OCI-LY1 (cell line): ENCODE measurements at regions not wholly inside any gene's neighbourhood (a gene's known extent, or its start where the extent isn't known, plus 50 kb on each side); places are given as distances from the start of the nearest gene placed in this dataset.

Experiments used
- H2AFZ ChIP-seq: fragments of 200-600 bp; sonication (generic), shearing (Covaris generic); 2 replicates; pipeline ENCODE4 v1.6.0; 2014; ENCODE audit warnings: antibody characterized with exemption, mild to moderate bottlenecking, low read length
- H3F3A ChIP-seq: fragments of 200-600 bp; sonication (generic), shearing (Covaris generic); 2 replicates; pipeline ENCODE4 v1.6.0; 2014; ENCODE audit warnings: mild to moderate bottlenecking, antibody characterized with exemption, low read length, moderate library complexity; ENCODE audit not compliant: insufficient read depth
- H3K27ac ChIP-seq: fragments of 200-600 bp; sonication (generic); 2 replicates; pipeline ENCODE4 v1.5.1; 2014; ENCODE audit warnings: low read length, mixed run types, mild to moderate bottlenecking, low read depth; ENCODE audit not compliant: poor library complexity, severe bottlenecking
- H3K27me3 ChIP-seq: fragments of 200-600 bp; sonication (generic); 2 replicates; pipeline ENCODE4 v1.6.0; 2014; ENCODE audit warnings: antibody characterized with exemption, mild to moderate bottlenecking, low read length, moderate library complexity; ENCODE audit not compliant: insufficient read depth
- H3K36me3 ChIP-seq: fragments of 200-600 bp; sonication (generic); 2 replicates; pipeline ENCODE4 v1.6.1; 2014; ENCODE audit warnings: mild to moderate bottlenecking, antibody characterized with exemption, low read length, moderate library complexity, mixed read lengths; ENCODE audit not compliant: insufficient read depth
- H3K4me1 ChIP-seq: fragments of 200-600 bp; sonication (generic); 2 replicates; pipeline ENCODE4 v1.5.1; 2014; ENCODE audit warnings: mild to moderate bottlenecking, low read length, moderate library complexity; ENCODE audit not compliant: insufficient read depth, severe bottlenecking
- H3K4me2 ChIP-seq: fragments of 200-600 bp; sonication (generic), shearing (Covaris generic); 2 replicates; pipeline ENCODE4 v1.6.1; 2014; ENCODE audit warnings: low read length
- H3K4me3 ChIP-seq: fragments of 200-600 bp; sonication (generic); 2 replicates; pipeline ENCODE4 v1.5.1; 2014; ENCODE audit warnings: low read length, low read depth, mild to moderate bottlenecking, mixed read lengths; ENCODE audit not compliant: poor library complexity, severe bottlenecking
- H3K79me2 ChIP-seq: fragments of 200-600 bp; shearing (Covaris generic); 2 replicates; pipeline ENCODE4 v1.6.1; 2016; ENCODE audit warnings: mixed run types, low read length, mixed read lengths; ENCODE audit not compliant: insufficient read depth
- H3K9ac ChIP-seq: fragments of 200-600 bp; sonication (generic), shearing (Covaris generic); 2 replicates; pipeline ENCODE4 v1.6.1; 2014; ENCODE audit warnings: mild to moderate bottlenecking, low read length, mixed read lengths
- H3K9me2 ChIP-seq: fragments of 200-600 bp; sonication (generic), shearing (Covaris generic); 2 replicates; pipeline ENCODE4 v1.6.1; 2014; ENCODE audit warnings: low read depth, mild to moderate bottlenecking, low read length, mixed read lengths
- H3K9me3 ChIP-seq: fragments of 200-600 bp; shearing (Covaris generic); 2 replicates; pipeline ENCODE4 v1.6.1; 2014; ENCODE audit warnings: low read length, mixed read lengths
- H4K20me1 ChIP-seq: fragments of 200-600 bp; sonication (generic), shearing (Covaris generic); 2 replicates; pipeline ENCODE4 v1.6.0; 2016; ENCODE audit warnings: mild to moderate bottlenecking, low read length; ENCODE audit not compliant: insufficient read depth
- CTCF ChIP-seq: fragments of 200-600 bp; sonication (generic), shearing (Covaris generic); IDR thresholded peaks from 2 replicates; pipeline ENCODE4 v1.5.1; 2017; ENCODE audit warnings: mild to moderate bottlenecking, antibody characterized with exemption, low read length, moderate library complexity, mixed read lengths
- EZH2 ChIP-seq: fragments of 200-600 bp; sonication (generic), shearing (Covaris generic); IDR thresholded peaks from 2 replicates; pipeline ENCODE4 v1.8.0; 2017; ENCODE audit warnings: borderline replicate concordance, mixed run types, mild to moderate bottlenecking, antibody characterized with exemption, low read length, moderate library complexity, mixed read lengths

GRCh38 chr2:15853903-15854302 is 86.4 kb upstream of the MYCN start:
- no peak overlapping the region for H3K9ac ChIP-seq
- no peaks in the 10 kb centered on the region for H3K36me3 ChIP-seq
- no peaks in the 10 kb centered on the region for H3K9me3 ChIP-seq
- no peaks in the 10 kb centered on the region for H4K20me1 ChIP-seq
- H3F3A ChIP-seq: no peaks in the 10 kb centered on the region
- no peaks in the 10 kb centered on the region for H3K27me3 ChIP-seq
- H3K9me2 ChIP-seq: no peaks in the 10 kb centered on the region
- TF ChIP-seq EZH2: no peak
- no peak overlapping the region for H3K4me2 ChIP-seq
- no peak overlapping the region for H3K27ac ChIP-seq
- H3K79me2 ChIP-seq: no peaks in the 10 kb centered on the region
- no peak overlapping the region for H2AFZ ChIP-seq
- H3K4me3 ChIP-seq: no peak overlapping the region
- no peaks in the 10 kb centered on the region for H3K4me1 ChIP-seq

- Histone ChIP-seq H3K9me2 (no peaks in the 10 kb centered on the region), H3K27me3 (no peaks in the 10 kb centered on the region), H3K4me1 (no peaks in the 10 kb centered on the region), H3K4me2 (no peak overlapping the region), H2AFZ (no peak overlapping the region), H3K36me3 (no peaks in the 10 kb centered on the region), H3K9me3 (no peaks in the 10 kb centered on the region), H3K27ac (no peak overlapping the region), H3K4me3 (no peak overlapping the region), H3F3A (no peaks in the 10 kb centered on the region), H3K9ac (no peak overlapping the region), H4K20me1 (no peaks in the 10 kb centered on the region), H3K79me2 (no peaks in the 10 kb centered on the region)
- TF ChIP-seq CTCF (no peak), EZH2 (no peak)
Observed at GRCh38 chr2:15855766-15856260, 84.5 kb upstream of the MYCN start.

DNA sequence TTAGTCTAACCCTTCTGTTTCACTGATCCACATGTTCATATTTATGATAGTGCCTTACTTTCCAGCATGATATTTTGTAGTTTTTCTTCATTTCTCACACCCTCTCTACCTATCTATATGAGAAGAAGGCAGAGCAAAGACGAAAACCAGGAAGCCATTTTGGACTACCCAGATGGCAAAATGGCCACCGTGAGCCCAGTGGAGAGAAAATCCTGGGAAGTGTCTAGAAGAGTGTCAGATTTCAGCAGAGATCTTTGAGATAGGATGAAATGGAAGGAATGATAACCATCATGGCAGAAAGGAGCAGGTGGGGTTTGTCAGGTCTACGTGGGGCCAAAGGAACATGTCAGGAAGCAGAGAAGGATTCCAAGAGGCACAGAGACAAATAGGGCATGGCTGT is 84.0 kb upstream of the MYCN start:
- no peaks in the 10 kb centered on the region for H3K4me1 ChIP-seq
- H3K9me3 ChIP-seq: no peaks in the 10 kb centered on the region
- TF ChIP-seq CTCF: no peak
- TF ChIP-seq EZH2: no peak
- no peak overlapping the region for H3K27ac ChIP-seq
- no peaks in the 10 kb centered on the region for H3F3A ChIP-seq
- no peak overlapping the region for H2AFZ ChIP-seq
- no peak overlapping the region for H3K9ac ChIP-seq
- no peak overlapping the region for H3K4me2 ChIP-seq
- H4K20me1 ChIP-seq: no peaks in the 10 kb centered on the region
- no peaks in the 10 kb centered on the region for H3K27me3 ChIP-seq
- H3K36me3 ChIP-seq: no peaks in the 10 kb centered on the region
- H3K79me2 ChIP-seq: no peaks in the 10 kb centered on the region
- no peak overlapping the region for H3K4me3 ChIP-seq
- no peaks in the 10 kb centered on the region for H3K9me2 ChIP-seq

DNA sequence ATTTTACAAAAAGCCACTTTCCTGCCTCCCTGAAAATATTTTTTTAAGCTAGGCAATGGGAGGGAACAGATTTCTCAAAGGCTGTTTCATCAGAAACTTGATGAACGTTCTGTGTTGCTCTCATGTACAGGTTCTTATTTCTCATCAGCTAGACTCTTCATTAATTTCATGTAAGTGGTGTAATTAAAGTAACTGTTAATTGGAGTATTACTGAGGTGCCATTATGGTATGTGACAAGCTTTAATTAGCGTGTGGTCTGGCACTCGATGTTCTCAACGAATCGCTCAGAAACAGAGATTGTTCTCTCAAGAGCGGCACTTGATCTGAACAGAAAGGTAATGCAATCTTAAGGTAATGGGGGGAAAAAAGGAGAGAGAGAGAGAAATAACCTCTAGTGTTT is 81.9 kb upstream of the MYCN start:
- H3K79me2 ChIP-seq: no peaks in the 10 kb centered on the region
- H3K36me3 ChIP-seq: no peaks in the 10 kb centered on the region
- TF ChIP-seq CTCF (no peak), EZH2 (no peak)
- H3K4me3 ChIP-seq: no peak overlapping the region
- no peaks in the 10 kb centered on the region for H4K20me1 ChIP-seq
- no peak overlapping the region for H3K27ac ChIP-seq
- no peaks in the 10 kb centered on the region for H3K27me3 ChIP-seq
- no peak overlapping the region for H3K4me2 ChIP-seq
- H3F3A ChIP-seq: no peaks in the 10 kb centered on the region
- H2AFZ ChIP-seq: no peak overlapping the region
- H3K9me2 ChIP-seq: no peaks in the 10 kb centered on the region
- H3K9ac ChIP-seq: no peak overlapping the region
- H3K9me3 ChIP-seq: no peaks in the 10 kb centered on the region
- no peaks in the 10 kb centered on the region for H3K4me1 ChIP-seq
